ENCODE measurements at regions not wholly inside any gene's neighbourhood (a gene's known extent, or its start where the extent isn't known, plus 50 kb on each side); places are given as distances from the start of the nearest gene placed in this dataset.

GRCh38 chr2:236674238-236674637 lies 104.6 kb downstream of the ACKR3 start:
- DNase-seq, result no peak

DNA sequence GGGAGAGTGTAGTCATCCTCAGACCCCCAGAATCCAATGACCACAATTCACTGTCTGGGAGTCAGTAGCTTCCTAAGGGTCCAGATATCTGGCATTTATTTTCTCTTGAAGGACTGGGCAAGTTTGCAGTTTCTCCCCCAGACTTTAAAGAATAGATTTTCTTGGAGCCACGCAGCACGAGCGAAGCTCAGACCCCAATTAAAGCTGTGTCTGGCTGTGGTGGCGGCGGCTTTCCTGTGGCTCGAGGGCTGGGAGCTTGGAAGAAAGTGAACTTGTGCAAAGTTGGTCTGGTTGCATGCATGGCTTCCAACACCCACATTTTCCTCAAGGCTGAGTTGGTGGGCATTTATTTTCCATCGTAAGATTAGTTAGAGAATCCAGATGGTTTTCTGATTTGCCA lies 105.0 kb downstream of the ACKR3 start:
- DNase-seq, result no peak

DNA sequence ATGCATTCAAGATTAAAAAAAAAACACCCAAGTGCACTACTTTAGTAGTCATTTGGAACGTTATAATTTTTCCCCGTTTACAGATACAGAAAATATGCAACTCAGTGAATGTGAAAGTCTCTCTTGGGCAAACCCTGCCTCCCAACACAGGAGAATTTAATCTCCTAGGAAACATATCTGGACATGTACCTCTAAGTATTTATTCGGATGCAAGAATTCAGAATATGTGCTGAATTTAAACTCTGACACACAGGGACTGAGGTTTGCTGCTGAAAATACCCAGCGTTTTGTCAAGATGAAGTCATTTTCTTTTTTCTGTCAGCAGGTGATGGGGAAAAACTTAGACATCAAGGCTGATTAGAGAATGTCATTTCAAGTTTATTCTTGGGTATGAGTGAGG lies 105.4 kb downstream of the ACKR3 start:
- no peak for DNase-seq

- no peak for DNase-seq
Observed at GRCh38 chr2:236675526-236675925, 105.9 kb downstream of the ACKR3 start.

DNA sequence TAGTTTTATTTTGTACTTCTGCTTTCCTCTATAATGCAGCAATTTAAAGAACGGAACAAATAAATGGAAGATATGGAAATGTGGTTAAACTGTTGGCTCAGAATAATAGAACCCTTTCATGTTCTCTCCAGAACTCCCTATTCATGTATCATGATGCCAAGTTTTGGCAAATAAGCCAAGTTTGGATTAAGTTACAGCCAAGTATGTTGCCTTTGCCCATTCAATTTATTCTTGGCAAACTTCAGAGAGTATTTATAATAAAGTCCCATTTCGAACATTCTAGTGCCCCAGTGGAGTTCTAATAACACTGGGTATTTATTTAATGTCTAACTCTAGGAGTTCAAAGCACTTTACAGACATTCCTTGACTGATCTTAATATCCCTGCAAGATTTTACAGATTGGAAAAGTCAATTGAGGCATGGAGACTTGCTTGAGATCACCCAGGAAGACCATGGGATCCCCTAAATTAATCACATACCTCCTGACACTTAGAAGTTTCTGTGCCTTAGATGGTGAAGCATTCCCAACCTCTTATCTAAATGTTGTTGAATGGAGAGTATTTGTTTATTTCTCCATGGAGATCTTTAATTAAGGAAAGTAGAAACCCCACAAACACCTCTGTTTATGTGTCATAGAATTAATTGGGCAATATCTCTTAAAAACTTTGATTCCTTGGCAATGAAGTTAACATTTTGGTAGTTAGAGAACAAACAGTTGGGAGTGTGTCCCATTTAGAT lies 106.7 kb downstream of the ACKR3 start:
- DNase-seq, result no peak

- no peak for DNase-seq
Observed at GRCh38 chr2:236677368-236677767, 107.7 kb downstream of the ACKR3 start.

GRCh38 chr2:236678307-236678975 lies 108.8 kb downstream of the ACKR3 start:
- DNase-seq, result no peak

DNA sequence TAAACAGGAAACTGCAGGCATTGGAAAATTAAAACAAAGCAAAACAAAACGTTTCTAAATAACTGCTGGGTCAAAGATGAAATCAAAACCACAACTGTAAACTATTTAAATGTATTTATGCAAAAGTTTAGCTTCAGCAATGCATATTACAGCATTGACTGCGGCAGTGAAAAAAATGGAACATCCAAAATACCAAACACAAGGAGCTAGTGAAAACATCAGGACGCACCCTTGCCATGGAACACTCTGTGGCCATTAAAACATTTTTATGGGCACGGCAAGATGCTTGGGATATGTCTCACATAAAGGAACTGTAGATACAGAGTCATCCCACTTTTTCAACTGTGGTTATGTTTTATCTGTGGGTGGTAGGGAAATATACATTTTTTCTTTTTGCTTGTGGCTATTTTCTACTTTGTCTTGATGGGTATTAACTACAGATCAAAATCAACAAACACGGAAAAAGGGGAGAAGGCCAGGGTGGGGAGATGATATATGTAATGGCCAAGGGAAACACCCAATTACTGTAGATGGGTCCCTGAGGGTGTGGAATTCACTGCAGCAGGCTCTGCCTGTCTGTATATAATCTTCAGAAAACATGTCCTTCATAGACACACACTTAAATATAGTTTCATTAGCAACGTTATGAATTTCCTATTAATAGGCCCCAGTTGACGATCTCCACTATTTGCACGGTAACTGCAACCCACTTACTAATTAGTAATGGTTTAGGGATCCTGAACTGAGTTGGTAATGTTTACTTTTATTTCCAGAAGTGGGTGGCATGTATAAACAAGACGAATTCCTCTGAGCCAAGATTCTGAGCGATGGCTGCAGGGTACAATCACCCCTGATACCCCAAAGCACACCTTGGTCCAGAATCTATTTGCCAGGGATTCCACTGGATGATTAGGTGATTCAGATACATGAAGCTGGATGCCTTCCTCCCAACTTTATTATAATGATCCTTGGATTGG lies 110.5 kb downstream of the ACKR3 start:
- DNase-seq, result no peak

GRCh38 chr2:236682651-236683422 lies 113.2 kb downstream of the ACKR3 start:
- no peak for DNase-seq

DNA sequence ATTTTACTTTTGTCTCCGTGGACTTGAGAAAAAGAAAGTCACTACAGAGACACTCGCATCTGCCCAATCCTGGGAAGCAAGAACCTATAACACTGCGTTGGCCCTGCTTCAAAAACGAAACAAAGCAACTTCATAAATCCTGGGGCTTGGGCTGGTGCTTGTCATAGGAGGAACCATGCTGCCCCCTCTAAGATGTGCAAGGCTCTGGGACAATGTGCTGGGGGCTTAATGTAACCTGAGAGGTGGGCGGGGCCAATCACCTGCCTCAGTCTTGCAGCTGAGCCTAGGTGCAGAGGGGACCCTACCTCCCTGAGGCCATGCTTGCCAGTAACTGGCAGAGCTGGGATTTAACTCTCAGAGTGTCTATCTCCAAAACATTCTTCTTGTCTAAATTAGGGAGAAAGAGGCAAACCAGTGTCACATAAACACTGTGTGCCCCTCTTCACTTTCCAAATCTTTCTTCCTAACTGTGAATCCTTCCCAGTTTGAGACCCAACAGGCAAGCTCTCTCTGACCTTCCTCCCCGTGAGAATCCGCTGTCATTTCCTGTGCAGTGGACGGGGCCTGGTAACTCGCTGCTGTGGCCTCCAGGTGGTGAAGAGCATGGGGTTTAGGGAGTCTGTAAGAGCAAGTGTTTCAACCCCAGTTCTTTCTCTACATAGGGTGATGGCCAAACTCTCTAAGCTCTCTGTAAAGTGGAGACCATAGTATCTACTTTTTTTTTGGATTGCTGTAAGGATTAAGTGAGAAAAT lies 115.1 kb downstream of the ACKR3 start:
- no peak for DNase-seq

DNA sequence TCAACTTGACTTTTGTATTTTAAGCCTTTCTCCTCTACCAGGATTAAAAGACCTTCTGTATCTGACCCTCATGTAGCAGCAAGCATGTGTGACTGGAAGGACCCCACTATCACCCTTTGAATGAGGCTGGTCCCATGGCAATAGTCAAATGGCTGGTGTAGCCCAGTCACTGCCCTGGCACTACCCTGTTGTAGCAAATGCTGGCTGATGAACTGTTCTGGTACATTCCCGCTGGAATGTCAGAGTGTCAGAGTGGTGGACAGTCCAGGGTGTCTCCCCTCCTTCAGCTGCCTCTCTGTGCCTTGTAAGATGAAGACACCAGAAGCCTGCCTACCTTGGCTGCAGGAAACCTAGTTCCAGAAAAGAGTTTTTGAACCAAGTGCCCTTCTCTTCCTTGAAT lies 115.7 kb downstream of the ACKR3 start:
- DNase-seq, result no peak

GRCh38 chr2:236685979-236686520 lies 116.4 kb downstream of the ACKR3 start:
- DNase-seq, result no peak

DNA sequence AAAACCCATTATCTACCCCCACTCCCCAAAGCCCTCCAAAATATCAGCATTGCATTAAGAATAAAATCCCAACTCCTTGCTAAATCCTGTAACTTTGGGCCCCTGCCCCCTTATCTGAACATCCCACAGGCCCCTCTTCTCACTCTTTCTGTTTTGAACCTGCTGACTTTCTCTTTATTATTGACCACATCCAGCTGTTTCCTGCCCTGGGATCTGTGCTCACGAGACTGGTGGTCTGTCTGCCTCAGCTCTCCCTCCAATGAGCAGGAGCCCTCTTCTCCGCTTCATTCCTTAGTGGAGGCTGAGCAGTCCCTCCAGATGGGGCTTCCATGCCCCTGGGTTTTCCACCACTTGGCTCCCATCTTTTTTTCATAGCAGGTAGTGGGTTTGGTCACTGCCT lies 116.9 kb downstream of the ACKR3 start:
- DNase-seq, result no peak

- DNase-seq, result no peak
Observed at GRCh38 chr2:236687296-236687965, 117.8 kb downstream of the ACKR3 start.

DNA sequence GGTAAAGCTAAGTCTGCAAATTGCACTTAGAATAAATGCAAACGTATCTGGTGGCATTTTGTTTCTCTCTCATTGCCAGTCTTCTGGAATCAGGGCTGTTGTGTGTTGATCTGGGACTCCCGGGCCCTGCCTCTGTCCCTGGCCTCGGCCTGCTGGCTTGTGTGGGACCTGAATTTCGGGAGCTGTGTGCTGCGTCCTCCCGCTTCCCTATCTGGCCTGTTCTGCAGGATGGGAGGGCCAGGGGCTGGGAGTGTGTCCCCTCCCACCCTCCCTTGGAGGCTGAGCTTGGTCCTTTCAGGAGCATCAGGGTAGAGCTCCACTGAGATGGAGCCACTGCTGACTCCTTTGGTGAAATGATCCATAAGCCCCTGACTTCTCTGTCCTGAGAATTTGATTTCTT lies 118.5 kb downstream of the ACKR3 start:
- DNase-seq, result no peak

GRCh38 chr2:236688563-236689392 lies 119.2 kb downstream of the ACKR3 start:
- DNase-seq, result no peak

- DNase-seq, result no peak
Observed at GRCh38 chr2:236689393-236689700, 119.7 kb downstream of the ACKR3 start.

GRCh38 chr2:236689981-236690380 lies 120.4 kb downstream of the ACKR3 start:
- no peak for DNase-seq

DNA sequence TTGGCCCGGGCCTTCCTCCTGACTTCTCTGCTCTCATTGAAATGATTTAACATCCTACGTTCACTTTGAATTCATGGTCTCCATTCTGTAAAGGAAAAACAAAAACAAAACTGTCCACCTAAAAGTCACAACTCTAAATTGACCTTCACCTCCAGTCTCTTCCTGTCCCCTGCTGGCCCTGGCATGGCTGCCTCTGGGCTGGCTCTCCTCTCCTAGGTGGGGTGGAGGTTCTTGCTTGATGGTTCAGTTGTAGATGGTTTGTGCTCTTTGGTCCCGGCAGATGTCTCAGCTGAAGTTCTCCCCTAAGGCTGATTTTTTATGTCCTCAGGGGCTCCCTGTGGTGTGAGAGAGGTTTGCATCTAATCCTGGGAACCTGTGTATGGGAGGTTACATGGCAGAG lies 121.1 kb downstream of the ACKR3 start:
- DNase-seq, result no peak

DNA sequence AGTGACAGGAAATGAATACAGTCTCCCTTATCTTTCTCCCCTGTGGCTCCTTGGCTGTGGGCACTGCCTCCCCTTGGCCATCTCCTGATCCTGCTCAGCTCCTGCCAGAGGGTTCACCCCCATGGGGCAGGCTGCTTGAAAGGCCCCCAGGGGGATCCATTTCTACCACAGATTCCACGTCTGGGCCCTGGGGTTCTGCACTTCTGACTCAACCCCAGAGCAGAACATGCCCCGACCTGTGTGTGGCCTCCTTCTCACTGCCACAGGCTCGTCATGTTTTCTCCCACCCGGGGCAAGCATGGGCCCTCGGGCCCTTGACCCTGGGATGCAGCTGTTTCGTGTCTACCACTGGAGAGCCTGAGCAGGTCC lies 122.2 kb downstream of the ACKR3 start:
- no peak for DNase-seq
